HAP-1 (cell line): ENCODE measurements at regions not wholly inside any gene's neighbourhood (a gene's known extent, or its start where the extent isn't known, plus 50 kb on each side); places are given as distances from the start of the nearest gene placed in this dataset.

Source experiments
- DNase-seq, 2 experiments: peaks; one replicate each; pipeline ENCODE4 v3.0.0-alpha.2; 2016 to 2020; ENCODE audit warnings: low spot score in 2 of 2
- H3K27me3 ChIP-seq: fragments of 250-450 bp; sonication (Bioruptor Pico); 2 replicates; pipeline ENCODE4 v1.5.1; 2020; ENCODE audit warnings: low read depth, mild to moderate bottlenecking, moderate library complexity
- H3K36me3 ChIP-seq: fragments of 250-450 bp; sonication (Bioruptor Pico); replicated peaks from 2 replicates; pipeline ENCODE4 v1.5.1; 2020; ENCODE audit warnings: mild to moderate bottlenecking
- H3K4me1 ChIP-seq: fragments of 250-450 bp; sonication (Bioruptor Pico); 2 replicates; pipeline ENCODE4 v1.5.1; 2020; ENCODE audit warnings: mild to moderate bottlenecking
- H3K4me3 ChIP-seq: fragments of 250-450 bp; sonication (Bioruptor Pico); 2 replicates; pipeline ENCODE4 v1.5.1; 2020; ENCODE audit warnings: mild to moderate bottlenecking, moderate library complexity
- H3K9me3 ChIP-seq: fragments of 250-450 bp; sonication (Bioruptor Pico); 2 replicates; pipeline ENCODE4 v1.5.1; 2020; ENCODE audit warnings: mild to moderate bottlenecking, moderate library complexity
- in situ Hi-C: fragments of 300-500 bp; cut with MboI; formaldehyde crosslinking; loops from 3 replicates; pipeline ENCODE4 v1.14.3; 2020; ENCODE audit warnings: low sequenced_read_pairs, inconsistent platforms, mixed read lengths

GRCh38 chr20:33908336-33908735 is 85.4 kb upstream of the RALY start:
- H3K36me3 ChIP-seq = no peaks in the 10 kb centered on the region
- no peak overlapping the region for H3K4me3 ChIP-seq
- peak in 1 of 2 experiments; percentile 42 for DNase-seq
- H3K9me3 ChIP-seq = no peaks in the 10 kb centered on the region
- in situ Hi-C loops = loop anchor here (10.0 kb wide), 1 partner anchor 56 kb away; no protein-coding TSS in a partner anchor
- no peaks in the 10 kb centered on the region for H3K27me3 ChIP-seq
- peaks cover 24% of the 10 kb centered on the region for H3K4me1 ChIP-seq

DNA sequence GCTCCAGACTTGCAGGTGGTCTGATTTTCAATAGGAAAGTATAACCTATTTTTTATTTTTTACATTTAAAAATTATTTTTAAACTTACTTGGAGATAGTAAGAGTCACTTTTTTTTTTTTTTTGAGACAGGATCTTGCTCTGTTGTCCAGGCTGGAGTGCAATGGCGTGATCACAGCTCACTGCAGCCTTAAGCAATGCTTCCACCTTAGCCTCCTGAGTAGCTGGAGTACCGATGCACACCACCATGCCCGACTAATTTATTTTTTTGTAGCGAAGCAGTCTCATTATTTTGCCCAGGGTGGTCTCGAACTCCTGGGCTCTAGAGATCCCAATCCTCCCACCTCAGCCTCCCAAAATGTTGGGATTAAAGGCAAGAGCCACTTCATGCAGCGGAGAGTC is 84.8 kb upstream of the RALY start:
- Histone ChIP-seq H3K4me3 (no peak overlapping the region), H3K36me3 (no peaks in the 10 kb centered on the region), H3K27me3 (no peaks in the 10 kb centered on the region), H3K9me3 (no peaks in the 10 kb centered on the region), H3K4me1 (peaks cover 24% of the 10 kb centered on the region)
- in situ Hi-C loops = loop anchor here (10.0 kb wide), 1 partner anchor 56 kb away; no protein-coding TSS in a partner anchor
- no peak for DNase-seq

DNA sequence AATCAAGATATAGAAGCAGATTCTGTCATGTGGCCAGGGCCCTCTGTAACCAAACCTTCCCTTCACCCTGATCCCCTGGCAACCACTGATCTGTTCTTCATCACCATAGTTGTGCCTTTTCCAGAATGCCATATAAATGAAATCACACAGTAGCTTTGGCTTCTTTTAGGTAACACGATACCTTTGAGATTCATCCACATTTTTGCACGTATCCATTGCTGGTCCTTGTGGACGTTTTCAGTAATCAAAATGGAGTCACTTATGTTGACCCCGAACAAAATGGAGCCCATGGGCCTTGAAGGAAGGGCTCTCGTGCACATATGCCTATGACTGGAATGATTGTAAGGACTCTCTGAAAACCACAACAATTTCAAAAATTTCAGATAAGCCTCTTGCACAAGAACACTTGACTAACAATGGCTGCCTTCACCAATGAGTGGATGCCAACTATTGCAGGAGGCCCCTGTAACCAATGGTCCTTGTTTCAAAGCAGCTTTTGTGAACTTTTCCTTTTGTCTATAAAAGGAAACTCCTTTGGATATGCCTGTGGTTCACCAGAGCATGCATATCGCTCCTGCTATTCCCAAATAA is 84.3 kb upstream of the RALY start:
- in situ Hi-C loops = loop anchor here (10.0 kb wide), 1 partner anchor 55 kb away; no protein-coding TSS in a partner anchor
- DNase-seq = peak; percentile 68 to 84
- Histone ChIP-seq H3K4me1 (peaks cover 24% of the 10 kb centered on the region), H3K9me3 (no peaks in the 10 kb centered on the region), H3K4me3 (no peak overlapping the region), H3K36me3 (no peaks in the 10 kb centered on the region), H3K27me3 (no peaks in the 10 kb centered on the region)

- H3K36me3 ChIP-seq = no peaks in the 10 kb centered on the region
- in situ Hi-C loops = no loop called here
- DNase-seq = no peak
- no peak overlapping the region for H3K4me3 ChIP-seq
- H3K4me1 ChIP-seq = peaks cover 24% of the 10 kb centered on the region
- no peaks in the 10 kb centered on the region for H3K9me3 ChIP-seq
- no peaks in the 10 kb centered on the region for H3K27me3 ChIP-seq
These were observed 83.7 kb upstream of the RALY start for GRCh38 chr20:33910056-33910455.

- DNase-seq = no peak
- Histone ChIP-seq H3K4me1 (peaks cover 24% of the 10 kb centered on the region), H3K9me3 (no peaks in the 10 kb centered on the region), H3K36me3 (no peaks in the 10 kb centered on the region), H3K4me3 (no peak overlapping the region), H3K27me3 (no peaks in the 10 kb centered on the region)
- in situ Hi-C loops = no loop called here
These were observed 83.0 kb upstream of the RALY start for GRCh38 chr20:33910529-33911327.

- no peaks in the 10 kb centered on the region for H3K36me3 ChIP-seq
- H3K4me3 ChIP-seq = no peak overlapping the region
- H3K27me3 ChIP-seq = no peaks in the 10 kb centered on the region
- no peak for DNase-seq
- in situ Hi-C loops = no loop called here
- H3K4me1 ChIP-seq = peaks cover 11% of the 10 kb centered on the region
- H3K9me3 ChIP-seq = no peaks in the 10 kb centered on the region
These were observed 78.8 kb upstream of the RALY start for GRCh38 chr20:33914919-33915318.

DNA sequence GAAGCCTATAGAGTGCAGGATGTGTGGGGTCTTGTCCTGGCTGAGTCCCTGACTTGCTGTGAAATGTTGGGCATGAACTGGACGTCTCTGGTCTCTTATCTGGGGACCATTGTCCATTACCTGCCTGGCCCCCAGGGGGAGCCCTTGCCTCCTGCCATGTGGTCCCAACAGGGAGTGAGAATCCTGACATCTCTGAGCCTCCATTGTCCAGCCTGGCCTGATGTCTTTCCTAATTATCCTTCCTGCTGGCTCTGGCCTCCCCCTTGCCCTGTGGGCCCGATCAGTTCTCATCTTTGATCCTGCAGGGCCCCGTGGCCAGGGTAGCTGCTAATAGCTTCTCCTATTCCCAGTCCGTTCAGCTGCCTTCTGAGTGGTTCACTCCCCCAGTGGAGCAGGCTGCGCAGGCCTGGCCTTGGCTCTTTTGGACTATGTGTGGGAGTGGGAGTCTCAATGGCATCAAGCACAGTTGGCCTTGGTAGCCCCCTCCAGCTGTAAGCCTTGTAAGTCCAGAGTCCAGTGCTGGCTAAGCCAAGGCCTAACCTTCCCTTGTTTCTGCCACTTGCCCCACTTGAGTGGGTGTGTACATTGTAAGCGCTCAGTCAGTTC is 77.9 kb upstream of the RALY start:
- 0 out of 2 replicates have a peak, but pooled peaks cover 2% of the 10 kb centered on the region for H3K4me1 ChIP-seq
- H3K9me3 ChIP-seq = no peaks in the 10 kb centered on the region
- peak in 1 of 2 experiments; percentile 57 for DNase-seq
- in situ Hi-C loops = no loop called here
- no peak overlapping the region for H3K4me3 ChIP-seq
- H3K36me3 ChIP-seq = no peaks in the 10 kb centered on the region
- H3K27me3 ChIP-seq = no peaks in the 10 kb centered on the region

DNA sequence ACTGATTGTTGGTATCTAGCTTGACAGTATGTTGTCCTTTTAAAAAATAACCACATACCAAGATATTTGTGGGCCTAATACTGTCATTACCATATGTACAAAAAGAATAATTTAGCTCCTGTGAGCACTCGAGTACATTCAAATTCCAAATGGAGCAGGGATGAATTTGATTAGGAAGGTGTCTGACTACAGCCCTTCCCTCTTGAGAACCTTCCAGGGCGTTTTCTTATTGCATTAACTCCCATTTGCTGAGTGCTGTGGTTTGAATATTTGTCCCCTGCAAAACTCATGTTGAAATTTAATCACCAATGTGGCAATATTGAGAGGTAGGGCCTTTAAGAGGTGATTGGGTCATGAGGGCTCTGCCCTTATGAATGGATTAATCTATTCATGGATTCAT is 76.9 kb upstream of the RALY start:
- Histone ChIP-seq H3K36me3 (no peaks in the 10 kb centered on the region), H3K9me3 (no peaks in the 10 kb centered on the region), H3K4me3 (no peak overlapping the region), H3K4me1 (no peaks in the 10 kb centered on the region), H3K27me3 (no peaks in the 10 kb centered on the region)
- in situ Hi-C loops = no loop called here
- DNase-seq = no peak

DNA sequence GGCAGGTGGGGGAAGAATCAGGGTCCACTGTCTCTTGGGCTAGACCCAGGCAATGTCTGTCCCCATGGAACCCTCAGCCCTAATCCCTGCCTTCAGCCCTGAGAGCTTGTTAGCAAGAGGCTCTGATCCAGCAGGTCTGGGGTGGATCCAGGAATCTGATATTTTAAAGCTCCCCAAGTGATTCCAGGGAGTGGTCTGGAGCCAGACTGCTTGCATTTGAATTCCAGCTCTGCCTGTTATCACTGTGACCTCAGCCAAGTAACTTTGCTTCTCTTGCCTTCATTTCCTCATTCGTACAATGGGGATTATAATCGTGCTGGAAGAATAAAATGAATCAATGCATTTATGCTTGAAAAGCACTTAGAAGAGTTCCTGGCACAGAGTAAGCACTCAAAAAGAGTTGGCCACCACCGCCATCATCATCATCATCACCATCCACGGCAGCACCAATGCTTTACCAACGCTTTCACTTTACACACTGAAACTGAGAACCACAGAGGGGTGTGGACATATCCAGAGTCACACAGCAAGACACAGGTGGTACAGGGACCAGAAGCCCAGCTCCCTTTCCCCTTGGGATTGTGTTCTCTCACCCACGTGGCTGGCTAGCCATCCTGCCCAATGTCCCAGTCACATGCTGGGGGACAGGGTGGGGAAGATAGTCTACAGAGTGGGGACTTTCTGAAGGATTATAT is 75.7 kb upstream of the RALY start:
- Histone ChIP-seq H3K36me3 (no peaks in the 10 kb centered on the region), H3K4me1 (no peaks in the 10 kb centered on the region), H3K9me3 (no peaks in the 10 kb centered on the region), H3K27me3 (no peaks in the 10 kb centered on the region), H3K4me3 (no peak overlapping the region)
- DNase-seq = no peak
- in situ Hi-C loops = no loop called here

DNA sequence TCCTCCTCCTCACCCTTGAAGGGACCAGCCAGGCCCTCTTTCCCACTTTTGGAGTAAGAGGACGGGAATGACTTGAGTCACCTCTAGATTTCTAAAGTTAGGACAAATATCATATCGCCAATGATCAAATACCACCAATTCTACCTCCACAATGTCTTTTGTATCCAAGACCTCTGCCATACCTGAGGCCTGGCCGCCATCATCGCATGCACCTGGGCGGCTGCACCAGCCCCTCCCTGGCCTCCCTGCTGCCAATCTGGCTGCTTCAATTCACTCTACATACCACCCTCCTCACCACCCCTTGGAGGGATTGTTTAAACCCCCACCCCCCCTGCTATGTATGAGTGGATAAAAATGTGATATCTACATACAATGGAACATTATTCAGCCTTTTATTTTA is 75.0 kb upstream of the RALY start:
- Histone ChIP-seq H3K27me3 (no peaks in the 10 kb centered on the region), H3K4me1 (no peaks in the 10 kb centered on the region), H3K9me3 (no peaks in the 10 kb centered on the region), H3K4me3 (no peak overlapping the region), H3K36me3 (no peaks in the 10 kb centered on the region)
- DNase-seq = no peak
- in situ Hi-C loops = no loop called here

DNA sequence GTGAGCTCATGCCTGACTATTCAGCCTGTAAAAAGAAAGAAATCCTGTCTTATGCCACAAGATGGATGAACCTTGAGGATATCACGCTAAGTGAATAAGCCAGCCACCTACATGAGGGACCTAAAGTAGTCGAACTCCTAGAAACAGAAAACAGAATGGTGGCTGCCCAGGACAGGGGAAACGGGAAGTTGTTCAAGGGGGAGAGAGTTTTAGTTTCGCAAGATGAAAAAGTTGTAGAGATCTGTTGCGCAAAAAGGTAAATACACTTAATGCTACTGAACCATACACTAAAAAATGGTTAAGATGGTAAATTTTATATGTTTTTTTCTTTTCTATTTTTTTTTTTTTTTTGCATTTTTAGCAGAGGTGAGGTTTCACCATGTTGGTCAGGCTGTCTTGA is 74.1 kb upstream of the RALY start:
- Histone ChIP-seq H3K36me3 (no peaks in the 10 kb centered on the region), H3K9me3 (no peaks in the 10 kb centered on the region), H3K4me1 (no peaks in the 10 kb centered on the region), H3K4me3 (no peak overlapping the region), H3K27me3 (no peaks in the 10 kb centered on the region)
- in situ Hi-C loops = no loop called here
- no peak for DNase-seq

DNA sequence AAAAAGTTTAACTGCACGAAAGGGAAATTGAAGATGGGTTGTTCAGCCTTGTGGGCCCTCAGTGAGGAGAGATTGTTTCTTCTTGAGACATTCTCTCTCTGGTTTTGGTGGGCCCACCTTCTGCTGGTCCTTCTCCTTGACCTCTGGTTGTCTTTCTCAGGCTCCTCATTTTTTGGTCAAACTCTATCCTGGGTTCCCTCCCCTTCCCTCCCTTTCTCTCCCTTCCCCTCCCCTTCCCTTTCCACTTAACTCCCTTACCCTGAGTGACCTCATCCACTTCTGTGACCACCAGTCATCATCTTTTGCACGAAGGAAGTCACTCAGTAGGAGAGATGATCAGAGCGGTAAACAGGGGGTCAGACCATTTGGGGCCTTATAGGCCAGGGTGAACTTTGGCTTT is 71.5 kb upstream of the RALY start:
- Histone ChIP-seq H3K4me3 (no peak overlapping the region), H3K9me3 (no peaks in the 10 kb centered on the region), H3K4me1 (no peaks in the 10 kb centered on the region), H3K36me3 (no peaks in the 10 kb centered on the region), H3K27me3 (0 out of 2 replicates have a peak, but pooled peaks cover 2% of the 10 kb centered on the region)
- in situ Hi-C loops = no loop called here
- DNase-seq = no peak

DNA sequence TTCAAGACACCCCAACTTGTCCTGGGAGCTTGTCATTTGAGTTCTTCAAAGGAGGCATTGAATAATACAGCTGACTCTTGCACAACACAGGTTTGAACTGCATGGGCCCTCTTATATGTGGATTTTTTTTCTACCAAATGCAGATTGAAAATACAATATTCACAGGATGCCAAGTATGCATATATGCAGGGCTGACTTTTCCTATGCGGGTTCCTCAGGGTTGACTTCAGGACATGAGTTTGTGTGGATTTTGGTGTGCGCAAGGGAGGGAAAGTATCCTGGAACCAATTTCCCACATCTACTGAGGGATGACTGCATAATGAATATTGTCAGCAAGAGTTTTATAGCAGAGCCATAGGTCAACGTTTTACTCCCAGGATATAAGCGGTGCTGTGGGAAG is 70.0 kb upstream of the RALY start:
- in situ Hi-C loops = no loop called here
- DNase-seq = no peak
- H3K27me3 ChIP-seq = 0 out of 2 replicates have a peak, but pooled peaks cover 2% of the 10 kb centered on the region
- H3K4me1 ChIP-seq = no peaks in the 10 kb centered on the region
- H3K4me3 ChIP-seq = no peak overlapping the region
- no peaks in the 10 kb centered on the region for H3K36me3 ChIP-seq
- no peaks in the 10 kb centered on the region for H3K9me3 ChIP-seq
